K562 (cell line): ENCODE measurements at regions not wholly inside any gene's neighbourhood (a gene's known extent, or its start where the extent isn't known, plus 50 kb on each side); places are given as distances from the start of the nearest gene placed in this dataset.

Experiments
- ATAC-seq: fragments of 200-7000 bp; cut with Tn5 transposase; 3 replicates; pipeline ENCODE4 v1.9.1; 2020; ENCODE audit warnings: moderate library complexity
- BruUV-seq: library from RNA; stranded (reverse); fragments of 400-500 nt; replicated peaks from 2 replicates; lab custom pipeline; 2021; lab: Mats Ljungman, UMichigan
- CTCF ChIA-PET: fragments of 300-600 bp; formaldehyde crosslinking; extraction: SDS; loops from one replicate; lab custom pipeline; 2021; ENCODE audit warnings: low intra/inter-chr PET ratio; lab: Yijun Ruan, JAX
- POLR2A ChIA-PET: fragments of 300-600, 350-650 bp; sonication (Branson Sonifier 250); formaldehyde crosslinking; extraction: SDS; loops from one replicate; lab custom pipeline; 2021; ENCODE audit warnings: antibody characterized with exemption, inconsistent platforms; lab: Yijun Ruan, JAX
- DNase-seq, 4 experiments: peaks; one replicate each; pipeline versions ENCODE4 v3.0.0 to v3.0.0-alpha.2; 2011 to 2018; ENCODE audit warnings: low spot score in 3 of 4, mixed read lengths in 3 of 4; ENCODE audit errors: extremely low read depth in 1 of 4
- FAIRE-seq: peaks from 2 replicates; lab custom pipeline; 2011; peaks lifted over from hg19 to GRCh38; lab: Jason Lieb, UNC
- H2AFZ ChIP-seq: 2 replicates; pipeline ENCODE4 v1.6.0; 2011; ENCODE audit warnings: low read depth, low read length, control low read depth, inconsistent platforms
- H3K27ac ChIP-seq: fragments of 200-600 bp; 3 replicates; pipeline ENCODE4 v1.8.0; 2011; ENCODE audit warnings: low read depth, mild to moderate bottlenecking, control low read depth, inconsistent platforms, low read length, moderate library complexity, mixed read lengths; ENCODE audit errors: extremely low read depth
- H3K27me3 ChIP-seq, 2 experiments: fragments of 300-600 bp in 1 of 2; 2 replicates in 1 of 2; 3 replicates in 1 of 2; pipeline versions ENCODE4 v1.6.0 to v1.8.0; 2011; ENCODE audit warnings: inconsistent platforms in 2 of 2, low read length in 2 of 2, mild to moderate bottlenecking in 1 of 2, mixed read lengths in 1 of 2, moderate library complexity in 1 of 2; ENCODE audit not compliant: control insufficient read depth in 2 of 2, insufficient read depth in 2 of 2
- H3K36me3 ChIP-seq: fragments of 300-600 bp; 3 replicates; pipeline ENCODE4 v1.8.0; 2011; ENCODE audit warnings: mild to moderate bottlenecking, low read length, inconsistent platforms; ENCODE audit not compliant: control insufficient read depth, insufficient read depth
- H3K4me1 ChIP-seq, 2 experiments: fragments of 200-600 bp in 1 of 2; replicated peaks in 1 of 2; 2 replicates in 1 of 2; 3 replicates in 1 of 2; pipeline versions ENCODE4 v1.5.1 to v1.8.0; 2011; ENCODE audit warnings: inconsistent platforms in 2 of 2, low read length in 2 of 2, mild to moderate bottlenecking in 1 of 2, mixed read lengths in 1 of 2, moderate library complexity in 1 of 2; ENCODE audit not compliant: control insufficient read depth in 2 of 2, insufficient read depth in 2 of 2
- H3K4me2 ChIP-seq: 2 replicates; pipeline ENCODE4 v1.6.1; 2011; ENCODE audit warnings: low read length, control low read depth, inconsistent platforms, mixed read lengths; ENCODE audit not compliant: insufficient read depth
- H3K4me3 ChIP-seq: fragments of 200-600 bp; sonication (generic), shearing (Covaris generic); 2 replicates; pipeline ENCODE4 v1.5.1; 2016; ENCODE audit warnings: control low read depth, inconsistent platforms
- H3K79me2 ChIP-seq: fragments of 200-600 bp; 3 replicates; pipeline ENCODE4 v1.8.0; 2011; ENCODE audit warnings: low read length, inconsistent platforms; ENCODE audit not compliant: control insufficient read depth, insufficient read depth
- H3K9ac ChIP-seq, 2 experiments: 2 replicates each; pipeline versions ENCODE4 v1.6.0 to v1.6.1; 2011; ENCODE audit warnings: low read depth in 2 of 2, low read length in 2 of 2, control low read depth in 1 of 2, inconsistent platforms in 1 of 2, mild to moderate bottlenecking in 1 of 2, mixed read lengths in 1 of 2; ENCODE audit not compliant: insufficient read depth in 1 of 2
- H3K9me1 ChIP-seq: one replicate; pipeline ENCODE4 v1.6.0; 2011; ENCODE audit warnings: inconsistent platforms, mild to moderate bottlenecking, low read length, moderate library complexity; ENCODE audit not compliant: control insufficient read depth, insufficient read depth
- H3K9me3 ChIP-seq: replicated peaks from 2 replicates; pipeline ENCODE4 v1.5.1; 2011; ENCODE audit warnings: low read depth, low read length, inconsistent platforms; ENCODE audit not compliant: control insufficient read depth, insufficient read depth
- H4K20me1 ChIP-seq: replicated peaks from 2 replicates; pipeline ENCODE4 v1.6.1; 2011; ENCODE audit warnings: low read length, inconsistent platforms, mixed read lengths; ENCODE audit not compliant: control insufficient read depth, insufficient read depth
- BDP1 ChIP-seq: IDR thresholded peaks from 3 replicates; pipeline ENCODE4 v1.6.1; 2011; ENCODE audit not compliant: insufficient read length, insufficient read depth
- BRD9 ChIP-seq: fragments of 450-650 bp; IDR thresholded peaks from 2 replicates; pipeline ENCODE4 v1.6.1; 2018; ENCODE audit warnings: low read depth; ENCODE audit not compliant: partially characterized antibody
- CBFB ChIP-seq: sonication (generic); formaldehyde crosslinking; IDR thresholded peaks from 2 replicates; pipeline ENCODE4 v1.4.0; 2020; ENCODE audit warnings: mild to moderate bottlenecking, missing genetic modification reagents
- CBX2 ChIP-seq: fragments of 200-600 bp; sonication (generic); IDR thresholded peaks from one replicate; pipeline ENCODE4 v1.6.1; 2012; ENCODE audit warnings: mild to moderate bottlenecking, low read length, inconsistent platforms; ENCODE audit not compliant: insufficient read depth, poor library complexity, severe bottlenecking
- COPS2 ChIP-seq: fragments of 450-650 bp; conservative IDR thresholded peaks from 2 replicates; pipeline ENCODE4 v1.6.1; 2016; ENCODE audit warnings: mild to moderate bottlenecking, moderate library complexity
- EWSR1 ChIP-seq: fragments of 450-650 bp; IDR thresholded peaks from 2 replicates; pipeline ENCODE4 v1.6.1; 2018; ENCODE audit warnings: borderline replicate concordance, mild to moderate bottlenecking, low read depth, moderate library complexity; ENCODE audit not compliant: partially characterized antibody
- HCFC1 ChIP-seq: IDR thresholded peaks from 2 replicates; pipeline ENCODE4 v1.6.1; 2012; ENCODE audit warnings: low read depth, low read length, improper control_type of control experiment
- HIVEP1 ChIP-seq: fragments of 250-450 bp; sonication (Bioruptor Pico); IDR thresholded peaks from 2 replicates; pipeline ENCODE4 v1.4.0; 2020; ENCODE audit warnings: mild to moderate bottlenecking
- KAT2B ChIP-seq: IDR thresholded peaks from one replicate; pipeline ENCODE4 v1.6.1; 2012; ENCODE audit warnings: low read depth, mild to moderate bottlenecking, control low read depth, inconsistent platforms, low read length, moderate library complexity
- MTA3 ChIP-seq: fragments of 450-650 bp; formaldehyde crosslinking; IDR thresholded peaks from 2 replicates; pipeline ENCODE4 v1.6.1; 2017; ENCODE audit warnings: mild to moderate bottlenecking, borderline replicate concordance
- NELFE ChIP-seq: IDR thresholded peaks from 2 replicates; pipeline ENCODE4 v1.6.1; 2011; ENCODE audit warnings: mild to moderate bottlenecking; ENCODE audit not compliant: insufficient read depth, insufficient read length
- NFATC3 ChIP-seq: fragments of 450-650 bp; IDR thresholded peaks from 2 replicates; pipeline ENCODE4 v1.6.1; 2017; ENCODE audit warnings: mild to moderate bottlenecking
- NFIX ChIP-seq: fragments of 250-450 bp; sonication (Bioruptor Pico); IDR thresholded peaks from 2 replicates; pipeline ENCODE4 v1.4.0; 2020; ENCODE audit warnings: low read depth, mild to moderate bottlenecking, moderate library complexity
- NFYB ChIP-seq: IDR thresholded peaks from 2 replicates; pipeline ENCODE4 v1.6.1; 2011; ENCODE audit warnings: mild to moderate bottlenecking, moderate library complexity; ENCODE audit not compliant: insufficient read length; ENCODE audit errors: extremely low read depth
- SIN3A ChIP-seq, 2 experiments: fragments of 150-350 bp in 1 of 2; IDR thresholded peaks; 2 replicates each; pipeline ENCODE4 v1.6.1; 2011 to 2016; ENCODE audit warnings: borderline replicate concordance in 2 of 2, low read depth in 2 of 2, low read length in 2 of 2, mild to moderate bottlenecking in 2 of 2, moderate library complexity in 2 of 2; ENCODE audit not compliant: control insufficient read depth in 1 of 2
- SRSF3 ChIP-seq: fragments of 200-400 bp; formaldehyde crosslinking; IDR thresholded peaks from 2 replicates; pipeline ENCODE4 v1.6.1; 2016; ENCODE audit warnings: mild to moderate bottlenecking, low read length, moderate library complexity; ENCODE audit not compliant: insufficient read depth
- STAT5B ChIP-seq: fragments of 250-450 bp; sonication (Bioruptor Pico); IDR thresholded peaks from 2 replicates; pipeline ENCODE4 v1.8.0; 2021; ENCODE audit warnings: mild to moderate bottlenecking, inconsistent platforms
- ZNF140 ChIP-seq: fragments of 250-450 bp; sonication (Bioruptor Pico); IDR thresholded peaks from 2 replicates; pipeline ENCODE4 v1.8.0; 2021; ENCODE audit warnings: moderate library complexity, mild to moderate bottlenecking, inconsistent platforms
- ZNF347 ChIP-seq: fragments of 450-650 bp; formaldehyde crosslinking; IDR thresholded peaks from 2 replicates; pipeline ENCODE4 v1.4.0; 2020; ENCODE audit warnings: low read depth, mild to moderate bottlenecking, moderate library complexity
- ZNF644 ChIP-seq: fragments of 200-800 bp; sonication (Bioruptor generic); IDR thresholded peaks from 2 replicates; pipeline ENCODE4 v1.6.1; 2016; ENCODE audit warnings: low read depth, missing genetic modification characterization, missing compliant biosample characterization
- ZNF766 ChIP-seq: fragments of 200-800 bp; sonication (Bioruptor generic); conservative IDR thresholded peaks from 2 replicates; pipeline ENCODE4 v1.6.1; 2016; ENCODE audit warnings: missing genetic modification characterization, missing compliant biosample characterization
- WGBS: fragments of 100-300 bp; shearing (Covaris generic); methylation state at CpG from one replicate; pipeline ENCODE4 v1.1.6; 2016; ENCODE audit warnings: low coverage, mixed read lengths; ENCODE audit not compliant: insufficient coverage; ENCODE audit errors: missing lambda C conversion rate; 5-methylcytosine and 5-hydroxymethylcytosine counted together
- in situ Hi-C: fragments of 300-500 bp; cut with MboI; formaldehyde crosslinking; loops from 4 replicates; pipeline ENCODE4 v1.15.0; 2018; ENCODE audit warnings: inconsistent platforms, mixed read lengths
- intact Hi-C: fragments of 100-400 bp; cut with micrococcal nuclease; formaldehyde crosslinking; loops from 2 replicates; pipeline ENCODE4 v1.14.2; 2022

- Histone ChIP-seq H3K9me1 (no peaks in the 10 kb centered on the region), H3K36me3 (no peaks in the 10 kb centered on the region), H3K9me3 (no peaks in the 10 kb centered on the region), H4K20me1 (no peaks in the 10 kb centered on the region), H3K27ac (no peak overlapping the region), H3K9ac (no peak overlapping the region), H3K4me3 (no peak overlapping the region), H2AFZ (no peak overlapping the region), H3K4me1 (no peaks in the 10 kb centered on the region), H3K4me2 (no peak overlapping the region), H3K79me2 (no peaks in the 10 kb centered on the region), H3K27me3 (no peaks in the 10 kb centered on the region)
- POLR2A ChIA-PET = no interaction called here
- no TSS peak for BruUV-seq
- ATAC-seq (no peak), DNase-seq (no peak), FAIRE-seq (no peak)
- TF ChIP-seq NELFE (no peak), STAT5B (CRISPR knock-in tag) (no peak), ZNF347 (CRISPR knock-in tag) (no peak), NFIX (no peak), ZNF140 (CRISPR knock-in tag) (no peak), EWSR1 (no peak), SIN3A (IDR thresholded peaks at IDR 0.05; ENCODE audit: borderline replicate concordance in 2 of 2, control insufficient read depth in 1 of 2, low read depth in 2 of 2, low read length in 2 of 2) (no peak)
- in situ Hi-C loops (no loop called here), intact Hi-C loops (no loop called here)
- CTCF ChIA-PET = no interaction called here
Measured at GRCh38 chr11:80694385-80694784, 1253.6 kb upstream of the TENM4 start.

GRCh38 chr11:80687941-80688340, 1247.1 kb upstream of the TENM4 start:
- Histone ChIP-seq H3K9ac (no peak overlapping the region), H2AFZ (no peak overlapping the region), H3K79me2 (no peaks in the 10 kb centered on the region), H3K4me3 (no peak overlapping the region), H3K27ac (no peak overlapping the region), H3K4me2 (no peak overlapping the region), H3K4me1 (no peaks in the 10 kb centered on the region), H3K36me3 (no peaks in the 10 kb centered on the region), H3K27me3 (no peaks in the 10 kb centered on the region), H3K9me1 (no peaks in the 10 kb centered on the region), H3K9me3 (no peaks in the 10 kb centered on the region), H4K20me1 (no peaks in the 10 kb centered on the region)
- intact Hi-C loops = no loop called here
- WGBS = 0% methylated on average over 2 of the region's 2 CpGs
- POLR2A ChIA-PET = no interaction called here
- CTCF ChIA-PET = no interaction called here
- no TSS peak for BruUV-seq
- FAIRE-seq (no peak), DNase-seq (no peak), ATAC-seq (no peak)
- in situ Hi-C loops = no loop called here
- no peak for TF ChIP-seq COPS2
- no peak for TF ChIP-seq BRD9
- no peak for TF ChIP-seq CBFB (CRISPR knock-in tag)
- TF ChIP-seq KAT2B = no peak
- no peak for TF ChIP-seq CBX2
- TF ChIP-seq BDP1 = no peak
- TF ChIP-seq MTA3 = no peak
- no peak for TF ChIP-seq ZNF766 (CRISPR knock-in tag)
- no peak for TF ChIP-seq NFYB
- TF ChIP-seq SRSF3 = no peak
- TF ChIP-seq NFATC3 = no peak
- no peak for TF ChIP-seq HIVEP1 (CRISPR knock-in tag)
- no peak for TF ChIP-seq ZNF644 (tag)
- no peak for TF ChIP-seq HCFC1
